ENCODE measurements at regions not wholly inside any gene's neighbourhood (a gene's known extent, or its start where the extent isn't known, plus 50 kb on each side); places are given as distances from the start of the nearest gene placed in this dataset.

- H3K27me3 ChIP-seq, result peaks cover 0 to 7% (median 0%) of the 10 kb centered on the region in 7 donors
- H3K9me3 ChIP-seq, result peaks cover 0 to 20% (median 0%) of the 10 kb centered on the region in 11 donors
- no peaks in the 10 kb centered on the region for H3K36me3 ChIP-seq
- intact Hi-C loops (cut with DNase I), result no loop called here
- H3K27ac ChIP-seq, result peak overlapping the region in 6 of 10 donors; percentile 8 to 81 (median 48)
- ATAC-seq, result peak; percentile 62 to 97 (median 91)
- no peak overlapping the region for H3K4me3 ChIP-seq
- H3K4me1 ChIP-seq, result peaks cover 0 to 4% (median 0%) of the 10 kb centered on the region in 9 donors
- WGBS, 2 donors, result 40 to 56% methylated on average over 2 of the region's 2 CpGs
- DNase-seq, result peak in 1 of 2 donors; percentile 77
- TF ChIP-seq CTCF (IDR thresholded peaks at IDR 0.05), result no peak
These were observed 157.0 kb upstream of the SERPINE2 start for GRCh38 chr2:224195925-224196571.

DNA sequence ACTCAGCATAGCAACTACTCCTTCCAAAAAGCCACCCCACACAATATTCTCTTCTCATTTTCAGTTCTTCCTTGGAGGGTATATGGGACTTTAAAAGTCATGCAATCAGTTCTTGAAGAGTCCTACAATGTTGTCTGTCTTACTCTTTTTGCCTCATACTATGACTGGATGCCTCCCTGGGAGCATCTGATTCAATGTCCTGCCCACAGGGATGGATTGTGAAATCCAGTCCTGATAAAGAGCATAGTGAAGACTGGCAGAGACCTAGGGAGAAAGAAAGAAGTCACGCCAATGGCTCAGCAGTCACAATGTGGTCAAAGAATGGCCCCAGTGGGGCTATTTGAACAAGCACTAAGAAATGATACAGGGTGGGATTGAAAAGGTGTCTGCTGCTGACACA is 155.1 kb upstream of the SERPINE2 start:
- Histone ChIP-seq H3K4me1 (peaks cover 0 to 8% (median 0%) of the 10 kb centered on the region in 9 donors), H3K36me3 (no peaks in the 10 kb centered on the region), H3K4me3 (no peak overlapping the region), H3K9me3 (peaks cover 0 to 20% (median 0%) of the 10 kb centered on the region in 11 donors), H3K27ac (no peak overlapping the region), H3K27me3 (peaks cover 0 to 7% (median 0%) of the 10 kb centered on the region in 7 donors)
- intact Hi-C loops (cut with DNase I), result no loop called here
- no peak for TF ChIP-seq CTCF (IDR thresholded peaks at IDR 0.05)
- DNase-seq (no peak), ATAC-seq (no peak)
- 88 to 89% methylated on average over 1 of the region's 1 CpG for WGBS, 2 donors

GRCh38 chr2:224191465-224191864 is 152.4 kb upstream of the SERPINE2 start:
- Histone ChIP-seq H3K4me3 (no peak overlapping the region), H3K36me3 (no peaks in the 10 kb centered on the region), H3K27me3 (peaks cover 0 to 7% (median 0%) of the 10 kb centered on the region in 7 donors), H3K4me1 (peaks cover 0 to 8% (median 0%) of the 10 kb centered on the region in 9 donors), H3K9me3 (peaks cover 0 to 23% (median 0%) of the 10 kb centered on the region in 11 donors), H3K27ac (no peak overlapping the region)
- 85 to 88% methylated on average over 3 of the region's 3 CpGs for WGBS, 2 donors
- no peak for TF ChIP-seq CTCF (IDR thresholded peaks at IDR 0.05)
- DNase-seq (no peak), ATAC-seq (no peak)
- intact Hi-C loops (cut with DNase I), result no loop called here

DNA sequence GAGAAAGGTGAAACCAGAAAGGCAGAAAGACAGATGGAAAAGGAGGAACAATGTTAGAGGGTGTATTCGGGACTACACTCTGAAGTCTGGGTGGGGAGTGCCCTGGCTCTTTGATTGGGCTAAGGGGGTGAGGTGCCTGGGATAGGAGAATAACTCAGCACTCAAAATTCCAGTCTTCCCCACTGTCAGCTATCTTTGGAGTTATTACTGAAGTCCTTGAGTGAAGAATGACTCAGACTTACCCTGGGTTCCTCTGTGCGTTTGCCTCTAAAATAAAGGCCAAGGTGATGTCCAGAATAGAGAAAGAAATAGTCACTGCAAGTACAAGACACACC is 151.8 kb upstream of the SERPINE2 start:
- intact Hi-C loops (cut with DNase I), result no loop called here
- WGBS, 2 donors, result 45 to 51% methylated on average over 2 of the region's 2 CpGs
- Histone ChIP-seq H3K4me1 (peaks cover 0 to 8% (median 0%) of the 10 kb centered on the region in 9 donors), H3K27ac (no peak overlapping the region), H3K9me3 (peaks cover 0 to 23% (median 0%) of the 10 kb centered on the region in 11 donors), H3K4me3 (no peak overlapping the region), H3K27me3 (peaks cover 0 to 7% (median 0%) of the 10 kb centered on the region in 7 donors), H3K36me3 (no peaks in the 10 kb centered on the region)
- ATAC-seq (no peak), DNase-seq (no peak)
- no peak for TF ChIP-seq CTCF (IDR thresholded peaks at IDR 0.05)
